ENCODE measurements at regions not wholly inside any gene's neighbourhood (a gene's known extent, or its start where the extent isn't known, plus 50 kb on each side); places are given as distances from the start of the nearest gene placed in this dataset.

GRCh38 chr2:181755181-181755580 lies 74.9 kb upstream of the NEUROD1 start:
- no peak for DNase-seq (ENCODE audit: extremely low read depth, low read depth)

GRCh38 chr2:181760521-181760920 lies 80.2 kb upstream of the NEUROD1 start:
- no peak for DNase-seq (ENCODE audit: extremely low read depth, low read depth)
- TF ChIP-seq CTCF (IDR thresholded peaks at IDR 0.05; ENCODE audit: low read depth, low read length), result no peak

More at GRCh38 chr2:181755181-181755580, 74.9 kb upstream of the NEUROD1 start:
- TF ChIP-seq CTCF (IDR thresholded peaks at IDR 0.05; ENCODE audit: low read depth, low read length), result no peak

- no peak for TF ChIP-seq CTCF (IDR thresholded peaks at IDR 0.05; ENCODE audit: low read depth, low read length)
- no peak for DNase-seq (ENCODE audit: extremely low read depth, low read depth)
These were observed 80.9 kb upstream of the NEUROD1 start for GRCh38 chr2:181761175-181761574.

GRCh38 chr2:181762000-181762399 lies 81.7 kb upstream of the NEUROD1 start:
- TF ChIP-seq CTCF (IDR thresholded peaks at IDR 0.05; ENCODE audit: low read depth, low read length), result no peak

GRCh38 chr2:181762848-181763247 lies 82.5 kb upstream of the NEUROD1 start:
- no peak for TF ChIP-seq CTCF (IDR thresholded peaks at IDR 0.05; ENCODE audit: low read depth, low read length)
- DNase-seq (ENCODE audit: extremely low read depth, low read depth), result no peak

More at GRCh38 chr2:181762000-181762399, 81.7 kb upstream of the NEUROD1 start:
- no peak for DNase-seq (ENCODE audit: extremely low read depth, low read depth)

- TF ChIP-seq CTCF (IDR thresholded peaks at IDR 0.05; ENCODE audit: low read depth, low read length), result no peak
- no peak for DNase-seq (ENCODE audit: extremely low read depth, low read depth)
These were observed 83.1 kb upstream of the NEUROD1 start for GRCh38 chr2:181763423-181763822.

GRCh38 chr2:181764095-181764963 lies 84.0 kb upstream of the NEUROD1 start:
- TF ChIP-seq CTCF (IDR thresholded peaks at IDR 0.05; ENCODE audit: low read depth, low read length), result no peak
- no peak for DNase-seq (ENCODE audit: extremely low read depth, low read depth)

Measured in AG09319 (cell line).